GM18867 (cell line): ENCODE measurements at regions not wholly inside any gene's neighbourhood (a gene's known extent, or its start where the extent isn't known, plus 50 kb on each side); places are given as distances from the start of the nearest gene placed in this dataset.
"Not testable (repeated sequence)": the region's sequence is repeated elsewhere in the genome, so short reads cannot be mapped to it uniquely, and the experiment has no call there.

Experiments used
- ATAC-seq: cut with Tn5 transposase; IDR thresholded peaks from one replicate; pipeline ENCODE4 v1.9.1; 2021; ENCODE audit warnings: mild to moderate bottlenecking, moderate library complexity; ENCODE audit not compliant: unreplicated experiment

DNA sequence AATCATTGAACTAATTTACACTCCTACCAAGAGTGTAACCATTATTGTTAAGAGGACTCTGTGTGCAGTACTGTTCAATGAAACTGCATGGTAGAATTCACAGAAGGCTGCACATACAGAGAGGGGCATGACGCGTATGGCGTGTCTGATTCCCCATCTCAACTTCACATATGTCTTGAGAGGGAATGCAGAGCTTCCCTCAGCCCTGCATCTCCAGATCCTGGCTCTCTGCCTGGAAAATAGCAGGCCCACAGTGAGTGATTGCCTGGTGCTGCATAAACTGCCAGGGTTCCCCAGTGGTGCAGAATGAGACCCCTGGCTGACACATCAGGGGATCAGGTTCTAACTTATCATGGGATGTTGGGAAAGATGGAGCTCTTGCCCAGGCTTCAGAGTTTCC, 260.2 kb upstream of the ISX start:
- ATAC-seq = no peak

DNA sequence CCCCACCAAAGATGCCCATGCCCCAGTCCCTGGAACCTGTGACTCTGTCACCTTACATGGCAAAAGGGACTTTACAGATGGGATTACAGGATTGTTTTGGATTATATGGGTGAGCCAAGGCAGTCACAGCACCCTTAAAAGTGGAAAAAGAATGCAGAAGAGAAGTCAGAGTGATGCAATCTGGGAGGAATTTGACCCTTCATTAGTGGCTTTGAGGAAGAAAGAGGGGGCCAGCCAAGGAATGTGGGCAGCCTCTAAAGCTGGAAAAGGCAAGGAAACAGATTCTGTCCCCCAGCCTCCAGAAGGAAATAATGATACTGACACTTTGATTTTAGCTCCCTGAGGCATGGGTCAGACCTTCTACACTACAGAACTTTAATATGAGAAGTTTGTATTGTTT, 257.3 kb upstream of the ISX start:
- no peak for ATAC-seq

DNA sequence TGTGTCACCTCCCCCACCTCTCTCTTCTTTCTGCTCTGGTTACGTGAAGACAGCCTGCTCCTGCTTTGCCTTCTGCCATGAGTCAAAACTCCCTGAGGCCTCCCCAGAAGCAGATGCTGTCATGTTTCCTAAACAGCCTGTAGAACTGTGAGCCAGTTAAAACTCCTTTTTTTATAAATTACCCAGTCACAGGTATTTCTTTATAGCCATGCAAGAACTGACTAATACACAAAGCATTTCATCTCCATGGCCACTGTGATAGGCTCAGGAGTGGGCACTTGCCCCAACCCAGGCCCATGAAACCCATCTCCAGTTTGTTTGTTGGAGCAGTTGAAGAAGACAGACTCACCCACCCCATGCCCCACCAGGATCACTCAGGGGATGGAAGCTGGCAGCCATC, 253.3 kb upstream of the ISX start:
- ATAC-seq = no peak

DNA sequence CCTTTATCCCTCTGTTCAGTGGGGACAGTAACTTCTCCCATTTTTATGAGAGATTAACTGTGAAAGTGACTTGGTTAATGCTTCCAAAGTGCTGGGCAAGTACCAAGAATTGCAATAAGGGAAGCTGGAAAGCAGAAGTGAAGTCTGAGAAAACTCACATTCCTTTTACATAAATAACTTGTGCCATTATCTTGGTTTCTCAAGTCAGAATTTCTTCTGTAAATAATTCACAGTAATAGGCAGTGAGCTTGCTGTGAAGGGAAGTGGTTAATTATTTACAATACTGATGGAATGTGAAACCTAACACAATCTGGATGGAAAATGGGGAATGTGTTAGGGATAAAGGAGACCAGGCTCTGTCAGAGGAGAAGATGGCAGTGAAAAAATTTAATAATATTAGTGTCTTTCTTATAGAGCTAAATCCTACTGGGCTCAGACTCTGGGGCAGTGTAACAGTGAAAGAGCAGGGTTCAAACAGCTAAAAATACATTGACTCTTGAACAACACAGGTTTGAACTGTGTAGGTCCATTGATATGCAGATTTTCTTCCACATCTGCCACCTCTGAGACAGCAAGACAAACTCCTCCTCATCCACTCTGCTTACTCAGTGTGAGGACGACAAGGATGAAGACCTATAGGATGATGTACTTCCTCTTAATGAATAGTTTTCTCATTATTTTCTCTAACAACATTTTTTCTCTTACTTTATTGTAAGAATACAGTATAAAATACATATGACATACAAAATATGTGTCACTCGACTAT, 251.5 kb upstream of the ISX start:
- no peak for ATAC-seq

DNA sequence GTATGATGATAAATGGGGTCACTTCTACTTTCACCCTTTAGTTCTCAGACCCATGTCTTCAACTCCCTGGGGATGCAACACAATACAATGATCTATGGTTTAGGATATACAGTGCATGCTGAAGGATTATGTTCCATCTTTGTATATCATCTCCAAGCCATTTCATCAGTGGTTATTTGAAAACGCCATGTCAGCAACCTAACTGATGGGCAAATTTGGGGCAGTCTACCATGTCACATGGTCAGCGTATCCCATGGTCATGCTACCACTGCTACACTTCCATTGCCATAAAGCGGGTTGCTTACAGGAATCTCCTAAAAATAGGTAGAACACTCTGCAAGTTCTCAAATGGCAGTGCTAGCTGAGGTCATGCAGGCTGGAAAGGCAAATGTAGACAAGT, 236.5 kb upstream of the ISX start:
- ATAC-seq = no peak

DNA sequence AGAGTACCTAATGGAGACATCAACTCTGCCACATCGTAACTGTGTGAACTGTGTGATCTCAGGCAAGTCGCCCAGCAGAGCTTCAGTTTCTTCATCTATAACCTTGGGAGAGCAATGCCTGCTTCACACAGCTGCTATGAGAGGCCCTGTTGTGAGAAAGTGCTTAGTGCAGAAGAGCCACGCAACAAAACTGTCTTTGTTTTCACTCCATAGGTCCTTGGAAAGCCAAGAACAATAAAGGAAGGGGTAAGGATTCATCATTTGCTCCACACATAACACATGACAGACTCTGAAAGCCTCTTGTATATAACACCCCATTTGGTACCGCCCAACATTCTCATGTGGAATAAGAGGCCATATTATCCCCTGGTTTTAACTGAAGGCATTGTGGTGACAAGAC, 231.9 kb upstream of the ISX start:
- ATAC-seq = no peak

DNA sequence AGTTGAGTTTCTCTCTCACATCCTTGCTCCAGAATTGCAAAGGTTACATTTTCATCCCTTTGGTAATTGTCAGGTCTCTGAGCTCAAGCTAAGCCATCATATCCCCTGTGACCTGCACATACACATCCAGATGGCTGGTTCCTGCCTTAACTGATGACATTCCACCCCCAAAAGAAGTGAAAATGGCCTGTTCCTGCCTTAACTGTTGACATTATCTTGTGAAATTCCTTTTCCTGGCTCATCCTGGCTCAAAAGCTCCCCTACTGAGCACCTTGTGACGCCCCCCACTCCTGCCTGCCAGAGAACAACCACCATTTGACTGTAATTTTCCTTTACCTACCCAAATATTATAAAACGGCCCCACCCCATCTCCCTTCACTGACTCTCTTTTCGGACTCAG, 231.4 kb upstream of the ISX start:
- ATAC-seq = not testable (repeated sequence)

DNA sequence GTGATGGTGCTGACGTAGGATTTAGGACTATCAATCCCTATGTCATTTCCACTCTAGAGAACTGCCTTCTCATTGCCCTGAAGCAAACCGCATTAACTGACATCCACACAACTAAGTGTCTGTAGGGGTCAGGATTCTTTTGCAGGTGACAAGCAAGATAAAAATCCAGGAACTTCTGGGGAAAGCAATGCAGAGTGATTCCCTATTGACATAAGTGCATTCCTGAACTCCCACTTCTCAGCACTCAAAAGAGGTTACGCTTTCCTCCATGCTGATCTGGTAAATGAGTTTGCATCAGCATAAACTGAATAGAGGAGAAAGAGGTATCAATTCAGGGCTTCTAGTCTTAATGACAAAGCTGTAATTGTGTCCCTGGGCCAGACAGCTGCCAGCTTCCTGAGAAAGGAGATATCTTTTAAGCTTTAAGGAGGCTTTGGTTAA, 224.6 kb upstream of the ISX start:
- no peak for ATAC-seq

DNA sequence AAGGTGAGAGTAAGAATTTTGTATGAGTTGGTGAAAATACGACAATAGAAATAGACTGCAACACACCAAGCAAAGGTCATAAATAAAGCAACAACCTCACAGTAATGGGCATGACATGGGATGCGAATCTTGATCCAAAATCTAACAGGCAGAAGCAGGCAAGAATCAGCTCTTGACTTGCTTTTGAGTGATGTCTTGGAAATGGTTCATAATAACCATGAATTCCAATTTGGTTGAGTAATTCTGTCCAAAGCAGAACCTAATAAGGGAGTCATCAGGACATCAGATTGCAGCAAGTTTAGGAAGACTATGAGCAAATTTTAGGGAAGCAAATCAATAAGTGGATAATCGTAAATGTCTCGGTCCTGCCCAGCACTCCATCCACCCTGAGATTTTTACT, 224.0 kb upstream of the ISX start:
- no peak for ATAC-seq

DNA sequence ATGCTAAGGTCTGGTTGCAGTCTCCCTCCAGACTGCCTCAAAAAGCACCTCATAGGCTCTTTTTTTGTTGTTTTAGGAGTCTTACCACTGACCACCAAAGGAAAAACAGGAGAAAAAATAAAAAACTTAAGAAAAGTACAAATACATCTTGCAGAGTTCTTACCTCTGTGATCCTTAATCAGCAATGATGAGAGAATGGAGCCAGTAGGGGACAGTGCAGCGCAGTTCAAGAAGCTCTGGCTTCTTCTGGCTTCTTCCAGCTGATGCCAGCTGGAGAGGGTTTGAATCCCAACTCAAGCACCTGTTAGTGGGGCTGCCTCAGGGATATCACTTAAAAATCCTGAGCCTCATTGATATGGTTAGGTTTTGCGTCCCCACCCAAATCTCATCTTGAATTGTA, 223.3 kb upstream of the ISX start:
- no peak for ATAC-seq

DNA sequence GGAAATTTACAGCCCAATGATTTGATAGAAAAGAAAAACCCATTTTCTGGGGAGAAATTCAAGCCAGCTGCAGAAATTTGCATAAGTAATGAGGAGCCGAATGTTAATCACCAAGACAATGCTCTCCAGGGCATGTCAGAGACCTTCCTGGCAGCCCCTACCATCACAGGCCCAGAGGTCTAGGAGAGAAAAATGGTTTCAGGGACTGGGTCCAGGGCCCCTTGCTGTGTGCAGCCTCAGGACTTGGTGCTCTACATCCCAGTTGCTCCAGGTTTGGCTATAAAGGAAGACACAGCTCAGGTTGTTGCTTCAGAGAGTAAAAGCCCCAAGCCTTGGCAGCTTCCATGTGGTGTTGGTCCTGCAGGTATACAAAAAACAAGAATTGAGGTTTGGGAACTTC, 222.2 kb upstream of the ISX start:
- not testable (repeated sequence) for ATAC-seq

DNA sequence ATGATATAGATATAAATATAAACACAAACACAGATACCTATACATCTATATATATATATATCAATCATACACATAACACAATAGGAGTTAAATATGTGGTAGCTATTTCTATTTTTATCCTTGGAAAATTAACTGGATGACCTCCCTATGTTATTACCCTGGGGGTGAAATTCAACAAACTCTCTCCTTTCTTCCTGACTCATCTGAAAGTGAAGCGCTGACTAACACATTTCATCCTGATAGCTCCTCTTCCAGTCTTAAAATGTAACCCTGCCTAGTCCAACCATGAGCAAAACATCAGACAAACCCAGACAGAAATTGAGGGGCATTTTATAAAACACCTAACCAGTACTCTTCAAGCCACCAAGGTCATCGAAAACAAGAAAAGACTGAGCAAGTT, 220.6 kb upstream of the ISX start:
- no peak for ATAC-seq

DNA sequence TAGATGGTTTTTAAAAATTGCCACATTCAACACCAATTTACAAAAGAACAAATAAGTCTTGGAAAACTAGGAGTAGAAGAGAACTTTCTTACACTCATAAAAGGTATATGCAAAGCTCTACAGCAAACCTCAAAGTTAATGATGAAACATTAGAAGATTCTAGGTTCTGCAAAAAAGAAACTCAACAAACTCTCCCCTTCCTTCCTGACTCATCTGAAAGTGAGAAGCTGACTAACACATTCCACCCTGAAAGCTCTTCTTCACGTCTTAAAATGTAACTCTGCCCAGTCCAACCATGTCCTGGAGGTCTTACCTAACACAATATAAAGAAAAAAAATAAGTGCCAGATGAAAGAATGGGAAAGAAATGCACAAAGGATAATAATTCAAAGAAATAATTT, 218.9 kb upstream of the ISX start:
- peak; percentile 64 for ATAC-seq

DNA sequence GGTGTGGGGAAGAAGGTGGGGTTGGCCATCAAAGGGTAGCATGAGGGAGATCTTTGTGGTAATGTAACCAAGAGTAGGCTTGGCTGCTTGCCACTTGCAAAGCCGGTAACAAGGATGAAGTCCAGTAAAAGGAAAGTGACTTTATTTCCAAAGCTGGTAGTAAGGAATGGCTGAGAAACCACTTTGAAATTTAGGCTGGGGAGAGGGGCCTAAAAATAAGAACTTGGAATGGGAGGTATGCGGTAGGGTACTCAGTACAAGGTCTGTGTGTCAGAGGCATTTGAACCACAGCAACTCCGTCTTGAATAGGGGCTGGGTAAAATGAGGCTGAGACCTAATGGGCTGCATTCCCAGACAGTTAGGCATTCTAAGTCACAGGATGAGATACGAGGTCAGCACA, 216.0 kb upstream of the ISX start:
- ATAC-seq = no peak

DNA sequence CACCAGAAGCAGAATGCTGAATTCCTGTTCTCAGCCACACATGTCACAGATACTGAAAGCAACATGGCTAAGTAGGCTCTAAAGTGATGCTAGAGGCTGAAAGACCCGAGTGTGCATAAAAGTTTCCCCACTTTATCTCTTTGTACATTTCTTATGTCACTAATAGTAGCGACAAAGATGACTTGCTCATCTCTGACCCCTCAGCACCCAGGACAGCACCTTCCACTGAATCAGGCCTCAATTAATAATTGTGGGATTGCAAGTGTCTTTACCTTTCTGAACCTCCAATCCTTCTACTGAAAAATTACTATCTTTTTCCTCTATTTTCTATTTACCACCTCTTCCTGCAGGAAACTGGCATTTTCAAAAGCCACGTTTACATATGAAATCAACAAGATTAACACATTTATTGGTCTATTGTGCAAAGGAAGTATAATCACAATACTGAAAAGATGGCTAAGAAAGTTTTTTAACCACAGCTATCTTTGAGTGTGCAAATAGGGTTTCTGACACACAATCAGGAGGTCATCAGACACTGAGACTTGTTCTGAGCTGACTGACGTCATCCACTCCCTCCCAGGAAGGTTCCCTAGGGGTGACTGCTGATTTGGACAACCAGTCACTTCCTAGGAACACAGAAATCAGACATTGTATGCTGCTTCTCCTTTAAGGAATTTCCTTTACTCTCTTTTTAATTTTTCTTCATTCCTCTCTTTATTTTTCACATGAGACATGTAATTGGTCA, 213.9 kb upstream of the ISX start:
- ATAC-seq = no peak

DNA sequence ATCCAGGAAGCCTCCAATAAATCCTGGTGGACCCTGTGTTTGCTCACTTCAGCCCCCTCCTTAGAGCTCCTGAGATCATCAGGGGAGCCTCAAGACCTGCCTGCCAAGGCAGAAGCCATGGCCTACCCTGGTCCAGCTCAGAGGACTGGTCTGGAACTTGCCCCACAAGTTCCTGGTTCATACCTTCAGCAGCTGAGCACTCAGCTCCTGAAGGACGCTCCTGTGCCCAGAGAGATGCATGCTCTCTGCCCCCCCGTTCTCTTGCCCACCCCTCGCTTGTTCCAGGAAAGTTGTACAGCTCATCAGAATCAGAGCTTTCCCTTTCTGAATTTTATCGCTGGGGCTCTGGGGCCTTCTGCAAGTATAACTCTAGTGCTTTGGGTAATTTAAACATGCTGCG, 210.5 kb upstream of the ISX start:
- ATAC-seq = no peak

DNA sequence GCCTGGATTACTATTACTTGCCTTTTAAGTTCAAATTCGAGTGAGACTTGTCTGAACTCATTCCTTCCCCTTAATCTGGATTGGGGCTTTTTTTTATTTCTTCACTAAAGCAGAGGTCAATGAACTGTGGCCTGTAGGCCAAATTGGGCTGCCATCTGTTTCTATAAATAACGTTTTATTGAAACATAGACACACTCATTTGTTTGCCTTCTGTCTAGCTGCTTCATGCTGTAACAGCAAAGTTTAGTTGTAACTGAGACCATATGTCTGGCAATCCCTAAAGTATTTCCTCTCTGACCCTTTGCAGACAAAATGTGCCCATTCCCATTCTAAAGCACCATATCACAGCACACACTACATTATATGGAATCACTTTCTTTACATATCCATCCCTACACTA, 207.9 kb upstream of the ISX start:
- ATAC-seq = no peak

DNA sequence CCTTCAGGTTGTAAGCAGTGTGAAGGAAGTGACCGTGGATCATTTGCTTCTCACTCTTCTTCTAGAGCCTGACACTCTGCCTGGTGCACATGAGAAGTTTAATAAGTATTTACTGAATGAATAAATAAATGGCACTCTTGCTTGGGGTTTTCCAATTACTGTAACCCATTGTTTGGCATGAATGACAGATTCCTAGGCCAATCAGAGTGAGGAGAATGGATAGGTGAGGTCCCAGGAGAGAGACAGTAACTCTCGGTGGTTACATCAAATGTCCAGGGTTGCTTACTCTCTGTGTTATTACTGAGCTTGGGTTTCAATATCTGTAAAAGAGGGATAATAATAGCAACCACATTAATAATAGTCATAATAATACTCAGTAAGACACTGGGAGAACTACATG, 204.2 kb upstream of the ISX start:
- no peak for ATAC-seq

DNA sequence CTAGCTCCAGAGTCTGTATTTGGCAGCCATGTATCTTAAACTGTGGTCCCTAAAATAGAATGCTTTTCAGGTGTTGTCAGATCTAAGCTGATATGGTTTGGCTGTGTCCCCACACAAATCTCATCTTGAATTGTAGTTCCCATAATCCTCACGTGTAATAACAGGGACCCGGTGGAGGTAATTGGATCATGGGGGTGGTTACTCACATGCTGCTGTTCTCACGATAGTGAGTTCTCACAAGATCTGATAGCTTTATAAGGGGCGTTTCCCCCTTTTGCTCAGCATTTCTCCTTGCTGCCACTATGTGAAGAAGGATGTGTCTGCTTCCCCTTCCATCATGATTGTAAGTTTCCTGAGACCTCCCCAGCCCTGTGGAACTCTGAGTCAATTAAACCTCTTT, 199.9 kb upstream of the ISX start:
- ATAC-seq = no peak

DNA sequence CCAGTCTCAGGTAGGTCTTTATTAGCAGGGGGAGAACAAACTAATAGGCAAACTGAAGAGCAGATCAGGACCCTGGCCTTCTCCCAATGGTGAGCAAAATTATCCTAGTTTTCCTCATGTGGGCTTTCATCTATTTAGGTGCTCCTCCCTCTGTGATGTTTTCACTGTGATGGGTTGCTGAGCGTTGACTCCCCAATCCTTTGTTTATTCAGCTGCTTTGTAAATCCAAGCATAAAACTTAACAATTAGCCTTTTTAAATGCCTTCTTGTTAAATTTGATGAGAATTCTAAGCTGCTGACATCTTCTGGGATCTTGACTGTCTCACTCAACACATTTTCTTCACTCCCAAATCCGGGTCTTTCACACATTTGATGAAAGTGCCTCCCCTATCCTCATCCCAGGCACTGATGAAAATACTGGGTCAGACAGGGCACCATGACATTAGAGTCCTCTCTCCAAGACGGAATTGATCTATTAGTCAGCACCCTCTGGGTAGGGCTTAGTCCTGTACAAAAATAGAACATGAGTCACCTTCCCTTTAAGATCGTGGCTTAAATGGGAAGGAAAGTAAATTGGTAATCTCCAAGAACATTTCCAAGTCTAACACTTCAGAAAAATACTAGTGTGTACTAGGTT, 199.3 kb upstream of the ISX start:
- ATAC-seq = no peak

DNA sequence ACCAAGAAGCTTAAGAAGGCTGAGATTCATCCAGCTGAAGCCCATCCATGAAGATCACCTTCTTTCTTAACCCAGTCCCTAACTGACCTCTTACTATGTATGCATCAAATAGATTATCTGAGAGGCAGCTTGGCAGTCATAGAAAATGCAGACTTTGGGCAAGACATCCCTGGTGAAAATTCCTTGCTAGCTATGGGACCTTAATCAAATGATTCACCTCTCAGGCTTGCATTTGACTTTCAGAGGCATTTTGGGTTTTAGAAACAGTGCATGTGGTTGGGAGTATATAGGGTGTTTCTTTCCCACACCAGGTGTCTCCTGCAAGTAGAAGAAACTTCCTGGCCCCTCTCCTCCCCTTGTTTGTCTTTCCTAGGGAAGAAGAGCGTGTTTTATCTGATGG, 188.5 kb upstream of the ISX start:
- ATAC-seq = no peak

DNA sequence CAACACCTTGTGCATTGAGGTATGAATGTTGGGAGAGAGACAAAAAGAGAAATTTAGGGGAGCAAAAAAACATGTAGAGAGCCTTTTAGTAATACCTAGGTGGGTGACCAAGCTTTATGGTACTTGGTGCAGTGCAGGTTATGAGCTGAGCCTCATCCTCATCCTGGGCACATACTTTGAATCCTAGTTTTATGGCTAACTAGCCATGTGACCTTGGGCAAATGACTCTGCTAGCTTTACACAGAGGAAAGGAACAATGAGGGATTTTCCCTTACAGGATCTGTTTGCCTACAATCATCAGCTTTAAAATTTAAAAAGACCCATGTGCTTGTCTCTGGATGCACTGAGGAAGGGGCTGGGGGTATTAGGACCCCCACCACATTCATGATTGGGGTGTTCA, 187.8 kb upstream of the ISX start:
- no peak for ATAC-seq
